Smooth muscle cell (in vitro differentiated cells): ENCODE measurements at regions not wholly inside any gene's neighbourhood (a gene's known extent, or its start where the extent isn't known, plus 50 kb on each side); places are given as distances from the start of the nearest gene placed in this dataset.

Source experiments
- DNase-seq: peaks from one replicate; lab custom pipeline; 2025; ENCODE audit not compliant: unreplicated experiment; lab: John Stamatoyannopoulos, UW
- H2AFZ ChIP-seq: fragments of 200-600 bp; sonication (generic); 2 replicates; pipeline ENCODE4 v1.6.0; 2016; ENCODE audit warnings: antibody characterized with exemption, low read depth, mild to moderate bottlenecking
- H3F3A ChIP-seq: fragments of 200-600 bp; sonication (generic); 2 replicates; pipeline ENCODE4 v1.6.0; 2017; ENCODE audit warnings: antibody characterized with exemption, low read depth
- H3K27ac ChIP-seq: fragments of 200-600 bp; sonication (generic); 2 replicates; pipeline ENCODE4 v1.5.1; 2016; ENCODE audit warnings: low read depth, mild to moderate bottlenecking
- H3K27me3 ChIP-seq: fragments of 200-600 bp; sonication (generic); 2 replicates; pipeline ENCODE4 v1.6.1; 2016; ENCODE audit warnings: low read depth, mild to moderate bottlenecking
- H3K36me3 ChIP-seq: fragments of 200-600 bp; sonication (generic); 2 replicates; pipeline ENCODE4 v1.5.1; 2016; ENCODE audit warnings: low read depth
- H3K4me1 ChIP-seq: fragments of 200-600 bp; sonication (generic); 2 replicates; pipeline ENCODE4 v1.5.1; 2016; ENCODE audit warnings: low read depth
- H3K4me2 ChIP-seq: fragments of 200-600 bp; sonication (generic); 2 replicates; pipeline ENCODE4 v1.6.0; 2016; ENCODE audit warnings: mild to moderate bottlenecking
- H3K4me3 ChIP-seq: fragments of 200-600 bp; sonication (generic); 2 replicates; pipeline ENCODE4 v1.5.1; 2016; ENCODE audit warnings: mild to moderate bottlenecking
- H3K79me2 ChIP-seq: fragments of 200-600 bp; sonication (generic); 2 replicates; pipeline ENCODE4 v1.6.0; 2016; ENCODE audit warnings: low read depth, mild to moderate bottlenecking
- H3K9ac ChIP-seq: fragments of 200-600 bp; sonication (generic); 2 replicates; pipeline ENCODE4 v1.6.0; 2016; ENCODE audit warnings: low read depth
- H3K9me3 ChIP-seq: fragments of 200-600 bp; sonication (generic); replicated peaks from 2 replicates; pipeline ENCODE4 v1.5.1; 2016; ENCODE audit warnings: low read depth
- H4K20me1 ChIP-seq: fragments of 200-600 bp; sonication (generic); 2 replicates; pipeline ENCODE4 v1.6.0; 2016; ENCODE audit warnings: low read depth
- WGBS: methylation state at CpG from one replicate; pipeline ENCODE4 v1.1.7; 2016; ENCODE audit warnings: low lambda C conversion rate; 5-methylcytosine and 5-hydroxymethylcytosine counted together
- TF ChIP-seq, protein P1 (sequence below): fragments of 200-600 bp; sonication (generic); IDR thresholded peaks from 2 replicates; pipeline ENCODE4 v1.5.1; 2017; ENCODE audit warnings: borderline replicate concordance, mild to moderate bottlenecking, antibody characterized with exemption; ENCODE audit not compliant: insufficient read depth, poor library complexity, severe bottlenecking

DNA sequence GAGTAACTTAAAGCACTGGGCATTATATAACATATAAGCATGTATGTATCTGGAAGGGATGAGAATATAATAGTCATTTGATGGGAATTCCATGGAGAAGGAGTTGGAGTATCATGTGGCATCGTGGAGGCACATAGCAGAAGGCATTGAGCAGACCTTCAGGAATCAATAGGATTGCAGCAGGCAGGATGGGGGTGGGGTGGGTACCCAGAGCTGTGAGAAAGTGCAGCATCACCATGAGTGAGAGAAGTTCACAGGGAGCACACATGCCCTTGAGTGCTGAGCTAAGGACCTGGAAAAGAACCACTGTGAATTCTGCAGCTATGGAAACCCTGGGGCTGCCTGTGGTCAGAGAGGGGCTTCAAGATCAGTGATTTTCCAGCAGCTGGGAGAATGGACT, 57.3 kb downstream of the MED10 start:
- H3F3A ChIP-seq, result no peaks in the 10 kb centered on the region
- no peak overlapping the region for H3K9ac ChIP-seq
- H2AFZ ChIP-seq, result no peak overlapping the region
- H4K20me1 ChIP-seq, result no peaks in the 10 kb centered on the region
- no peaks in the 10 kb centered on the region for H3K4me1 ChIP-seq
- DNase-seq, result no peak
- TF ChIP-seq, protein P1, sequence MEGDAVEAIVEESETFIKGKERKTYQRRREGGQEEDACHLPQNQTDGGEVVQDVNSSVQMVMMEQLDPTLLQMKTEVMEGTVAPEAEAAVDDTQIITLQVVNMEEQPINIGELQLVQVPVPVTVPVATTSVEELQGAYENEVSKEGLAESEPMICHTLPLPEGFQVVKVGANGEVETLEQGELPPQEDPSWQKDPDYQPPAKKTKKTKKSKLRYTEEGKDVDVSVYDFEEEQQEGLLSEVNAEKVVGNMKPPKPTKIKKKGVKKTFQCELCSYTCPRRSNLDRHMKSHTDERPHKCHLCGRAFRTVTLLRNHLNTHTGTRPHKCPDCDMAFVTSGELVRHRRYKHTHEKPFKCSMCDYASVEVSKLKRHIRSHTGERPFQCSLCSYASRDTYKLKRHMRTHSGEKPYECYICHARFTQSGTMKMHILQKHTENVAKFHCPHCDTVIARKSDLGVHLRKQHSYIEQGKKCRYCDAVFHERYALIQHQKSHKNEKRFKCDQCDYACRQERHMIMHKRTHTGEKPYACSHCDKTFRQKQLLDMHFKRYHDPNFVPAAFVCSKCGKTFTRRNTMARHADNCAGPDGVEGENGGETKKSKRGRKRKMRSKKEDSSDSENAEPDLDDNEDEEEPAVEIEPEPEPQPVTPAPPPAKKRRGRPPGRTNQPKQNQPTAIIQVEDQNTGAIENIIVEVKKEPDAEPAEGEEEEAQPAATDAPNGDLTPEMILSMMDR, result no peak
- no peak overlapping the region for H3K4me3 ChIP-seq
- H3K27me3 ChIP-seq, result peaks cover 6% of the 10 kb centered on the region
- no peak overlapping the region for H3K4me2 ChIP-seq
- H3K79me2 ChIP-seq, result no peaks in the 10 kb centered on the region
- H3K27ac ChIP-seq, result no peak overlapping the region
- no peaks in the 10 kb centered on the region for H3K9me3 ChIP-seq
- no peaks in the 10 kb centered on the region for H3K36me3 ChIP-seq
- WGBS, result 38% methylated on average over 1 of the region's 1 CpG

DNA sequence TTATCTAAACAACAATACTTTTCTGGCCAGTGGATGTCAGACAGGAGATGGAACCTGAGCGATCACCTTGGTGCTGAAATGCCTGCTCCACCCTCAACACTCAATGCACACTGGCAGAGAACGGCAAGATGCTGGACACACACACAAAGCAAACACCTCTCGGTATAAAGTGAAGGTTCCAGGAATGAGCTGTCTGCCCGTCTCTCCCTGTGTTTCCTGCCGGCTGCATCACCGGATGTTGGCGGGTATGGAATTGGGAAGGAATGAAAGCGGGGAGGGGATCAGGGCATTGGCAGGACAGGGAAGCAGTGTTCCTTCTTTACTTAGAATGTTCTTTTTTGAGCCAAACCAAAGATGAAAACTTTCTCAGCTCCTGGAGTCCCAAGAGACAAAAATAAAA, 59.2 kb downstream of the MED10 start:
- Histone ChIP-seq H3K4me1 (no peaks in the 10 kb centered on the region), H3K79me2 (no peaks in the 10 kb centered on the region), H3F3A (no peaks in the 10 kb centered on the region), H3K27ac (no peak overlapping the region), H3K36me3 (no peaks in the 10 kb centered on the region), H3K4me2 (no peak overlapping the region), H4K20me1 (no peaks in the 10 kb centered on the region), H2AFZ (no peak overlapping the region), H3K9me3 (no peaks in the 10 kb centered on the region), H3K9ac (no peak overlapping the region), H3K4me3 (no peak overlapping the region), H3K27me3 (peaks cover 3% of the 10 kb centered on the region)
- TF ChIP-seq, protein P1, result no peak
- DNase-seq, result no peak
- WGBS, result 88% methylated on average over 8 of the region's 8 CpGs

DNA sequence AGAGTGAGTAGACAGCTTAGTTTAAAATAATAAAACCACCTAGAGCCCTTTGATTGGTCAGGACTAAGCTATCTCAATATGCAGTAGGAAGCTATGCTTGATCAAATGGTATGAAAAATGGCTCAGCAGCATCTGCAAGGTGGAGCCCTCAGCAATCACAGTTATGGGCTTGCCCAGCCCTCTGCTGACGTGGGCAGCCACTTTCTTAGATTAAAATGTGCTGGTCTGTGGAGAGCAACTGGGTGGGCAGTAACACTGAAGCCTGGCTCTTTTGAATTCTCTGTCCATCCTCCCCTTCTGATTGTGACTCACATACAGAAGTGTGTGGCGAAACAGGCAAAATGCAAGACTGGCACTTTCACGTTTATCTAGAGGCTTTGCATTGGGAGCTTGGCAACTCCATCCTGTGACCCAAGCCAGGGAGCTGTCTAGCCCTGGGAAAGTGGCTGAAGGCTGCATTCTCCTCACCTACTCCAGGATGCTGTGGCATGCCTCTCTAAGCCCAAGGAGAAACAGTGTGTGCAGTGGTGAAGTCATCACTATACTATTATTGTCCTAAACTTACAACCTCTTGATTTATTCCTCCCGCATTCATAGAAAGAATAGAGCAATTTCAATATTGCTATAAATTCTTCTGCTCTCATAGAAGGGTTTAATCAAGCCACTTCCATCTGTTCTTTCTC, 61.1 kb downstream of the MED10 start:
- H3K79me2 ChIP-seq, result no peaks in the 10 kb centered on the region
- H3K27me3 ChIP-seq, result peaks cover 3% of the 10 kb centered on the region
- H3K27ac ChIP-seq, result no peak overlapping the region
- no peaks in the 10 kb centered on the region for H3F3A ChIP-seq
- TF ChIP-seq, protein P1, result no peak
- no peaks in the 10 kb centered on the region for H3K36me3 ChIP-seq
- H3K4me2 ChIP-seq, result no peak overlapping the region
- no peak overlapping the region for H3K9ac ChIP-seq
- 67% methylated on average over 4 of the region's 4 CpGs for WGBS
- H2AFZ ChIP-seq, result no peak overlapping the region
- H3K9me3 ChIP-seq, result no peaks in the 10 kb centered on the region
- DNase-seq, result no peak
- no peaks in the 10 kb centered on the region for H4K20me1 ChIP-seq
- H3K4me3 ChIP-seq, result no peak overlapping the region
- no peaks in the 10 kb centered on the region for H3K4me1 ChIP-seq

DNA sequence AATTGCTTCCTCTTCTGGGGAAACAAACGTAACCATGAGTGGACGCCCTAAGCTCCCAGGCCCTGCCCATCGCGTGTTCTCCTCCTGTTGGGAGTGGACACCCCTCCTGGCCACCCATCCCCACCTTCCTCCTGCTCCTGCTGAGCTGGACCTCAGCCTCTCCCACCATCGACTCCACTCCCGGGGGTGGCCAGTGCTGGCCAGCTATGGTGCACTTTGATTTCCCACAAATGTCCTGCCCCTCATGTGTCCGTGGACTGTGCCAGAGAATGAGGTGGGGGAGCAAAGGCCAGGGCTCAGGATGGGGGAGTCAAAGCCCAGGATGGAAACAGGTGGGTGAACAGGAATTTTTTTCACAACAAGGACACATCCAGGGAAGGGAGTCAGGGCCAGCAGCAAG, 62.8 kb downstream of the MED10 start:
- no peak overlapping the region for H2AFZ ChIP-seq
- no peak for DNase-seq
- no peaks in the 10 kb centered on the region for H4K20me1 ChIP-seq
- no peaks in the 10 kb centered on the region for H3K4me1 ChIP-seq
- no peaks in the 10 kb centered on the region for H3F3A ChIP-seq
- H3K36me3 ChIP-seq, result no peaks in the 10 kb centered on the region
- H3K9ac ChIP-seq, result no peak overlapping the region
- TF ChIP-seq, protein P1, result no peak
- H3K27ac ChIP-seq, result no peak overlapping the region
- H3K9me3 ChIP-seq, result no peaks in the 10 kb centered on the region
- 77% methylated on average over 7 of the region's 7 CpGs for WGBS
- peaks cover 3% of the 10 kb centered on the region for H3K27me3 ChIP-seq
- H3K79me2 ChIP-seq, result no peaks in the 10 kb centered on the region
- H3K4me2 ChIP-seq, result no peak overlapping the region
- no peak overlapping the region for H3K4me3 ChIP-seq
